A673 (cell line): ENCODE measurements at regions not wholly inside any gene's neighbourhood (a gene's known extent, or its start where the extent isn't known, plus 50 kb on each side); places are given as distances from the start of the nearest gene placed in this dataset.
A peak's percentile ranks its signal among the peaks of the same experiment; 100 is the strongest.

Experiments used
- BruUV-seq: library from RNA; stranded (reverse); fragments of 400-500 nt; replicated peaks from 2 replicates; lab custom pipeline; 2021; lab: Mats Ljungman, UMichigan
- CTCF ChIA-PET: fragments of 300-600 bp; sonication (Branson Sonifier 250); formaldehyde crosslinking; loops from one replicate; lab custom pipeline; 2022; ENCODE audit warnings: antibody characterized with exemption; lab: Charles Lee
- POLR2A ChIA-PET: fragments of 300-600 bp; sonication (Branson Sonifier 250); formaldehyde crosslinking; loops from one replicate; lab custom pipeline; 2022; ENCODE audit warnings: antibody characterized with exemption; ENCODE audit not compliant: low non-redundant PET; lab: Charles Lee
- DNase-seq: peaks from one replicate; pipeline ENCODE4 v3.0.0-alpha.2; 2015; ENCODE audit warnings: low spot score
- H3K27ac ChIP-seq: fragments of 200-600 bp; sonication (generic); 2 replicates; pipeline ENCODE4 v1.5.1; 2016; ENCODE audit warnings: mixed run types, low read depth, mild to moderate bottlenecking, mixed read lengths, antibody characterized with exemption, low read length; ENCODE audit not compliant: poor library complexity, severe bottlenecking
- H3K27me3 ChIP-seq: fragments of 200-600 bp; sonication (generic); replicated peaks from 2 replicates; pipeline ENCODE4 v1.6.1; 2017; ENCODE audit warnings: mixed run types, low read depth, mild to moderate bottlenecking, mixed read lengths, antibody characterized with exemption, low read length; ENCODE audit not compliant: insufficient read depth, poor library complexity
- H3K36me3 ChIP-seq: fragments of 200-600 bp; sonication (generic); 2 replicates; pipeline ENCODE4 v1.6.1; 2016; ENCODE audit warnings: mixed run types, mild to moderate bottlenecking, mixed read lengths, antibody characterized with exemption, low read length; ENCODE audit not compliant: insufficient read depth, poor library complexity, severe bottlenecking
- H3K4me1 ChIP-seq: fragments of 200-600 bp; sonication (generic); 2 replicates; pipeline ENCODE4 v1.6.1; 2017; ENCODE audit warnings: mixed run types, mild to moderate bottlenecking, mixed read lengths, antibody characterized with exemption, low read length; ENCODE audit not compliant: insufficient read depth, poor library complexity, severe bottlenecking
- H3K4me3 ChIP-seq: fragments of 200-600 bp; sonication (generic); 2 replicates; pipeline ENCODE4 v1.5.1; 2016; ENCODE audit warnings: low read depth, mixed run types, mild to moderate bottlenecking, mixed read lengths, low read length; ENCODE audit not compliant: poor library complexity, severe bottlenecking
- H3K9me3 ChIP-seq: fragments of 200-600 bp; sonication (generic); 2 replicates; pipeline ENCODE4 v1.6.1; 2016; ENCODE audit warnings: mixed run types, low read depth, mild to moderate bottlenecking, mixed read lengths, antibody characterized with exemption, low read length; ENCODE audit not compliant: poor library complexity, severe bottlenecking
- EZH2 ChIP-seq: fragments of 200-600 bp; sonication (generic); IDR thresholded peaks from 2 replicates; pipeline ENCODE4 v1.6.1; 2017; ENCODE audit warnings: borderline replicate concordance, low read depth, mild to moderate bottlenecking, mixed read lengths, antibody characterized with exemption, low read length; ENCODE audit not compliant: poor library complexity, severe bottlenecking
- intact Hi-C: fragments of 100-400 bp; cut with micrococcal nuclease; formaldehyde crosslinking; loops from one replicate; pipeline ENCODE4 v1.10.0; 2022; ENCODE audit not compliant: unreplicated experiment
- TF ChIP-seq, protein P1 (sequence below): fragments of 300-800, 200-600 bp; sonication (generic); conservative IDR thresholded peaks from 2 replicates; pipeline ENCODE4 v1.5.1; 2017; ENCODE audit warnings: low read depth, mild to moderate bottlenecking, antibody characterized with exemption, low read length, moderate library complexity, mixed read lengths

DNA sequence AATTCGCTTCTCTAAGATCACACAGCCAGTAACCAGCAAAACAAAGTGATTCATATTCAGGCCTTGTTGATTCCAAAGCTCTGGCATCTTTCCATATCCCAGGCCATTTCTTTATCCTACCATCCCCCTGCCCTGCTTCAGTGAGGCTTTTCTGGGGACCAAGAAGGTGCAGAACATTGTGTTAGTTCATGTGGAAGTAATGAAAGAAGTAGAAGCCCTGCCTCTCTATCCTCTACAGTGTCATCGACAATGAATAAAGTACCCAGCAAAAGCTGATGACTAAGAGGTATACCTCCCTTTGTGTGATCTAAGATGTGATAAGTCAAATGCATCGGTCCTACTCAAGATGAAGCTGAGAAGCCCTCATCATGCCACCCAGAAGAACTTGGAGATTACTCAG is 383.2 kb downstream of the BCL11A start:
- BruUV-seq = no TSS peak
- H3K27me3 ChIP-seq = no peaks in the 10 kb centered on the region
- DNase-seq = no peak
- no peak for TF ChIP-seq EZH2
- TF ChIP-seq, protein P1, sequence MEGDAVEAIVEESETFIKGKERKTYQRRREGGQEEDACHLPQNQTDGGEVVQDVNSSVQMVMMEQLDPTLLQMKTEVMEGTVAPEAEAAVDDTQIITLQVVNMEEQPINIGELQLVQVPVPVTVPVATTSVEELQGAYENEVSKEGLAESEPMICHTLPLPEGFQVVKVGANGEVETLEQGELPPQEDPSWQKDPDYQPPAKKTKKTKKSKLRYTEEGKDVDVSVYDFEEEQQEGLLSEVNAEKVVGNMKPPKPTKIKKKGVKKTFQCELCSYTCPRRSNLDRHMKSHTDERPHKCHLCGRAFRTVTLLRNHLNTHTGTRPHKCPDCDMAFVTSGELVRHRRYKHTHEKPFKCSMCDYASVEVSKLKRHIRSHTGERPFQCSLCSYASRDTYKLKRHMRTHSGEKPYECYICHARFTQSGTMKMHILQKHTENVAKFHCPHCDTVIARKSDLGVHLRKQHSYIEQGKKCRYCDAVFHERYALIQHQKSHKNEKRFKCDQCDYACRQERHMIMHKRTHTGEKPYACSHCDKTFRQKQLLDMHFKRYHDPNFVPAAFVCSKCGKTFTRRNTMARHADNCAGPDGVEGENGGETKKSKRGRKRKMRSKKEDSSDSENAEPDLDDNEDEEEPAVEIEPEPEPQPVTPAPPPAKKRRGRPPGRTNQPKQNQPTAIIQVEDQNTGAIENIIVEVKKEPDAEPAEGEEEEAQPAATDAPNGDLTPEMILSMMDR = no peak
- no peaks in the 10 kb centered on the region for H3K9me3 ChIP-seq
- H3K4me1 ChIP-seq = no peaks in the 10 kb centered on the region
- ChIA-PET POLR2A (no interaction called here), CTCF (no interaction called here)
- intact Hi-C loops = no loop called here
- H3K27ac ChIP-seq = no peak overlapping the region
- H3K4me3 ChIP-seq = no peak overlapping the region
- H3K36me3 ChIP-seq = no peaks in the 10 kb centered on the region

DNA sequence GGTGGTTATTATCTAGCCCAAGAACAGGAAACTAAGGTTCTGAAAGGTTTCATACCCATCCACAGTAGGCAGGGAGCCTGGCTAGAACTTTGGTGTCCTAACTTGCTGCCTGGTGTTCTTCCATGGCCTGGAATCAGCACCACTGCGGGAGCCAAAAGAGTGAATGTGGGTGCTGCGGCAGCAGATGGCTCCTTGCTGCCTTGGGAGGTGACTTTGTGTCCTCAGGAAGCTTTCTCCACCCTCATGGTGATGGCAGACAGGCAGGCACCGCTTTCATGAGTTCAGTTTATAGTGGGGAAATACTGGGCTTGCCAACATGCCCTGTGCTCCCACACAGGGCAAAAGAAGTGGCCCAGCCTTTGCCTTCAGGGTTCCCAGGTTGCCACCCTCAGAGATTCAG is 385.2 kb downstream of the BCL11A start:
- H3K9me3 ChIP-seq = no peaks in the 10 kb centered on the region
- H3K27me3 ChIP-seq = no peaks in the 10 kb centered on the region
- no peaks in the 10 kb centered on the region for H3K4me1 ChIP-seq
- no peak overlapping the region for H3K27ac ChIP-seq
- H3K4me3 ChIP-seq = no peak overlapping the region
- DNase-seq = no peak
- TF ChIP-seq, protein P1 = no peak
- TF ChIP-seq EZH2 = no peak
- ChIA-PET CTCF (no interaction called here), POLR2A (no interaction called here)
- no TSS peak for BruUV-seq
- H3K36me3 ChIP-seq = no peaks in the 10 kb centered on the region
- intact Hi-C loops = no loop called here

DNA sequence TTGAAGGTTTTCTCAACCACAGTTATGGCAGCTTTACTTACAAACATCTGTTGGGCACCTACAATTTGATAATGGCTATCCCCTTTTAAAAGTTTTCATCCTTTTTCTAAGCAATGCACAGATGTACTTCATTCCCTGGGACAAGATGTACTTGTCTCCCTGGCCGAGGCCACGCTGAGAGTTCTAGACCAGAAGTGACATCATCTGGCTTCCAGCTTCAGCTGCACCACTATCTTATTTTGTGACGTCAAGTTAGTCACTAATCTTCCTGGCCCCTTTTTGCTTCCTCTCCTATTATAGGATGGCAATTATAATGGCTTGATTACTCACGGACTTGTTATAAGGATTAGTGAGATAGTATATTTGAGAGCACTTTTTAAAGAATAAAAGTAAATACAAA is 386.4 kb downstream of the BCL11A start:
- TF ChIP-seq, protein P1 = no peak
- no peak for TF ChIP-seq EZH2
- no peaks in the 10 kb centered on the region for H3K36me3 ChIP-seq
- BruUV-seq = no TSS peak
- no peaks in the 10 kb centered on the region for H3K9me3 ChIP-seq
- H3K4me1 ChIP-seq = no peaks in the 10 kb centered on the region
- H3K27ac ChIP-seq = no peak overlapping the region
- intact Hi-C loops = no loop called here
- DNase-seq = peak; percentile 1
- no peak overlapping the region for H3K4me3 ChIP-seq
- no peaks in the 10 kb centered on the region for H3K27me3 ChIP-seq
- POLR2A ChIA-PET = no interaction called here
- CTCF ChIA-PET = no interaction called here
